Prostate gland (tissue), 2 donors: ENCODE measurements at regions not wholly inside any gene's neighbourhood (a gene's known extent, or its start where the extent isn't known, plus 50 kb on each side); places are given as distances from the start of the nearest gene placed in this dataset.

Experiments used
- POLR2A ChIP-seq: fragments of 450-650 bp; IDR thresholded peaks from one replicate; pipeline ENCODE4 v1.6.1; 2016; ENCODE audit warnings: antibody characterized with exemption, mild to moderate bottlenecking
- POLR2AphosphoS5 ChIP-seq: sonication (generic); formaldehyde crosslinking; IDR thresholded peaks from one replicate; pipeline ENCODE4 v1.6.1; 2017; ENCODE audit warnings: antibody characterized with exemption
- TF ChIP-seq, protein P1 (sequence below), 4 experiments: fragments of 200-600 bp in 2 of 4; fragments of 450-650 bp in 2 of 4; sonication (generic) in 2 of 4; IDR thresholded peaks; 1 replicate in 3 of 4; 2 replicates in 1 of 4; pipeline ENCODE4 v1.5.1; 2016 to 2019; ENCODE audit warnings: antibody characterized with exemption in 4 of 4, mild to moderate bottlenecking in 2 of 4, moderate library complexity in 2 of 4

DNA sequence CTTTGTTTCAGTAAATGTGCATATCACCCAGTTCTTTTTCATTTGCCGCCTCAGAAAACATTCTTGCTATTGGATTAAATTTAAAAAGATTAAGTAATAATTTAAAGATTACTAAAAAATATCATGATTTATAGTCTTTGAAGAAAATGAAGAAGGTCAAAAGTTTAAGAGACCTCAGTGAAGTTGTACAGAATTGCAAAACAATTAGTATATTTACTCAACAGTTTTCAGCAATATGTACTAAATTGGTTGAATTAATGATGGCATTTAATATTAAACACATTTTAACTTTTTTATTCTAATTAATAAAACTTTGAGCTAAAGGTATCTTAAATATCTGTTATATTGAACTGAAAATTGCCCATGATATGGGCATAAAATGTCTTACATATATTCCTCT, 49.9 kb upstream of the KLF6 start:
- TF ChIP-seq, protein P1, sequence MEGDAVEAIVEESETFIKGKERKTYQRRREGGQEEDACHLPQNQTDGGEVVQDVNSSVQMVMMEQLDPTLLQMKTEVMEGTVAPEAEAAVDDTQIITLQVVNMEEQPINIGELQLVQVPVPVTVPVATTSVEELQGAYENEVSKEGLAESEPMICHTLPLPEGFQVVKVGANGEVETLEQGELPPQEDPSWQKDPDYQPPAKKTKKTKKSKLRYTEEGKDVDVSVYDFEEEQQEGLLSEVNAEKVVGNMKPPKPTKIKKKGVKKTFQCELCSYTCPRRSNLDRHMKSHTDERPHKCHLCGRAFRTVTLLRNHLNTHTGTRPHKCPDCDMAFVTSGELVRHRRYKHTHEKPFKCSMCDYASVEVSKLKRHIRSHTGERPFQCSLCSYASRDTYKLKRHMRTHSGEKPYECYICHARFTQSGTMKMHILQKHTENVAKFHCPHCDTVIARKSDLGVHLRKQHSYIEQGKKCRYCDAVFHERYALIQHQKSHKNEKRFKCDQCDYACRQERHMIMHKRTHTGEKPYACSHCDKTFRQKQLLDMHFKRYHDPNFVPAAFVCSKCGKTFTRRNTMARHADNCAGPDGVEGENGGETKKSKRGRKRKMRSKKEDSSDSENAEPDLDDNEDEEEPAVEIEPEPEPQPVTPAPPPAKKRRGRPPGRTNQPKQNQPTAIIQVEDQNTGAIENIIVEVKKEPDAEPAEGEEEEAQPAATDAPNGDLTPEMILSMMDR (IDR thresholded peaks at IDR 0.05): no peak
- TF ChIP-seq POLR2A: no peak
- TF ChIP-seq POLR2AphosphoS5: no peak
